ENCODE measurements at regions not wholly inside any gene's neighbourhood (a gene's known extent, or its start where the extent isn't known, plus 50 kb on each side); places are given as distances from the start of the nearest gene placed in this dataset.
"Not testable (repeated sequence)": the region's sequence is repeated elsewhere in the genome, so short reads cannot be mapped to it uniquely, and the experiment has no call there.

- DNase-seq: no peak
Measured at GRCh38 chr11:116357784-116358544, 414.8 kb downstream of the BUD13 start.

GRCh38 chr11:116356451-116356850 lies 416.3 kb downstream of the BUD13 start:
- no peak for DNase-seq

- no peak for DNase-seq
Measured at GRCh38 chr11:116355104-116355503, 417.7 kb downstream of the BUD13 start.

GRCh38 chr11:116353589-116353988 lies 419.2 kb downstream of the BUD13 start:
- DNase-seq: no peak

- no peak for DNase-seq
Measured at GRCh38 chr11:116352881-116353280, 419.9 kb downstream of the BUD13 start.

GRCh38 chr11:116348226-116348625 lies 424.6 kb downstream of the BUD13 start:
- DNase-seq: no peak

- no peak for DNase-seq
Measured at GRCh38 chr11:116345575-116345974, 427.2 kb downstream of the BUD13 start.

- DNase-seq: no peak
Measured at GRCh38 chr11:116344601-116345000, 428.2 kb downstream of the BUD13 start.

- no peak for DNase-seq
Measured at GRCh38 chr11:116343270-116343669, 429.5 kb downstream of the BUD13 start.

- no peak for DNase-seq
Measured at GRCh38 chr11:116342148-116342547, 430.6 kb downstream of the BUD13 start.

- no peak for DNase-seq
Measured at GRCh38 chr11:116339306-116340098, 433.3 kb downstream of the BUD13 start.

GRCh38 chr11:116338500-116338899 lies 434.3 kb downstream of the BUD13 start:
- not testable (repeated sequence) for DNase-seq

GRCh38 chr11:116336540-116336939 lies 436.2 kb downstream of the BUD13 start:
- no peak for DNase-seq

GRCh38 chr11:116335891-116336290 lies 436.9 kb downstream of the BUD13 start:
- DNase-seq: no peak

- DNase-seq: no peak
Measured at GRCh38 chr11:116335078-116335477, 437.7 kb downstream of the BUD13 start.

GRCh38 chr11:116334596-116334995 lies 438.2 kb downstream of the BUD13 start:
- DNase-seq: no peak

- no peak for DNase-seq
Measured at GRCh38 chr11:116333001-116333535, 439.7 kb downstream of the BUD13 start.

GRCh38 chr11:116332391-116332790 lies 440.4 kb downstream of the BUD13 start:
- DNase-seq: no peak

GRCh38 chr11:116331381-116331780 lies 441.4 kb downstream of the BUD13 start:
- no peak for DNase-seq

GRCh38 chr11:116330439-116331185 lies 442.2 kb downstream of the BUD13 start:
- DNase-seq: no peak

GRCh38 chr11:116329354-116330090 lies 443.3 kb downstream of the BUD13 start:
- DNase-seq: no peak

- DNase-seq: no peak
Measured at GRCh38 chr11:116328851-116329250, 443.9 kb downstream of the BUD13 start.

- no peak for DNase-seq
Measured at GRCh38 chr11:116328391-116328790, 444.4 kb downstream of the BUD13 start.
